ENCODE measurements at regions not wholly inside any gene's neighbourhood (a gene's known extent, or its start where the extent isn't known, plus 50 kb on each side); places are given as distances from the start of the nearest gene placed in this dataset.

GRCh38 chr12:124402248-124403066, 107.6 kb downstream of the RFLNA start:
- intact Hi-C loops (cut with micrococcal nuclease; ENCODE audit: unreplicated experiment) (no loop called here), in situ Hi-C loops (cut with MboI) (no loop called here)
- SMC1A ChIA-PET (ENCODE audit: uncharacterized antibody, unreplicated experiment), result no interaction called here
- POLR2A ChIA-PET, result no interaction called here
- CTCF ChIA-PET, result interaction anchor here (0.7 to 1.2 kb wide), 4 partner anchors 9 to 63 kb away, joined by 3 to 4 read pairs (median 3); no protein-coding TSS in a partner anchor
- no peak overlapping the region for H3K27ac ChIP-seq (ENCODE audit: control insufficient read depth, insufficient read depth)
- RAD21 ChIA-PET (ENCODE audit: unreplicated experiment), result no interaction called here
- H2AFZ ChIP-seq (ENCODE audit: control insufficient read depth, low read depth, low read length), result no peak overlapping the region
- H3K4me2 ChIP-seq (ENCODE audit: control insufficient read depth, insufficient read depth), result no peak overlapping the region
- H3K9ac ChIP-seq (ENCODE audit: control insufficient read depth, insufficient read depth, low read length), result no peak overlapping the region
- BruUV-seq (replicated peaks), result no TSS peak
- ATAC-seq, result no peak
- no peak for FAIRE-seq
- TF ChIP-seq ZNF207 (IDR thresholded peaks at IDR 0.05; ENCODE audit: borderline replicate concordance) (no peak), MXI1 (IDR thresholded peaks at IDR 0.05; ENCODE audit: low read depth, low read length) (no peak), USF2 (IDR thresholded peaks at IDR 0.05; ENCODE audit: borderline replicate concordance, low read depth, low read length) (no peak), SIN3A (IDR thresholded peaks at IDR 0.05; ENCODE audit: low read depth, low read length) (no peak), BHLHE40 (IDR thresholded peaks at IDR 0.05; ENCODE audit: borderline replicate concordance in 1 of 2, low read depth in 2 of 2, low read length in 1 of 2) (no peak), YBX1 (IDR thresholded peaks at IDR 0.05) (no peak), EP300 (IDR thresholded peaks at IDR 0.05; ENCODE audit: borderline replicate concordance in 1 of 2, control insufficient read depth in 1 of 2, low read depth in 2 of 2, low read length in 2 of 2) (no peak), NFYA (IDR thresholded peaks at IDR 0.05; ENCODE audit: borderline replicate concordance, low read depth, low read length) (no peak), BCL11A (IDR thresholded peaks at IDR 0.05; ENCODE audit: low read depth, low read length) (no peak), RELA (IDR thresholded peaks at IDR 0.05; ENCODE audit: borderline replicate concordance, partially characterized antibody) (no peak), ATF3 (IDR thresholded peaks at IDR 0.05; ENCODE audit: borderline replicate concordance, extremely low read depth, low read depth, low read length) (no peak), WRNIP1 (IDR thresholded peaks at IDR 0.05; ENCODE audit: borderline replicate concordance, low read depth, low read length) (no peak), DPF2 (IDR thresholded peaks at IDR 0.05) (no peak), PBX3 (IDR thresholded peaks at IDR 0.05; ENCODE audit: insufficient replicate concordance, low read depth, low read length) (no peak)
- no peaks in the 10 kb centered on the region for H3K4me1 ChIP-seq (ENCODE audit: control insufficient read depth, insufficient read depth, low read length)
- no peaks in the 10 kb centered on the region for H3K79me2 ChIP-seq (ENCODE audit: control insufficient read depth, insufficient read depth, low read length)
- WGBS (ENCODE audit: insufficient coverage, insufficient replicate concordance, low lambda C conversion rate, missing lambda C conversion rate), result 74% methylated on average over 21 of the region's 23 CpGs
- no peak for DNase-seq (ENCODE audit: low read depth, low spot score)
- peaks cover 7 to 41% of the 10 kb centered on the region in 2 experiments; a peak in 3 of 4 replicates for H3K36me3 ChIP-seq (ENCODE audit: control insufficient read depth in 2 of 2, insufficient read depth in 2 of 2, low read length in 1 of 2)
- H4K20me1 ChIP-seq (ENCODE audit: control insufficient read depth, insufficient read depth), result no peaks in the 10 kb centered on the region
- no peak overlapping the region for H3K4me3 ChIP-seq
- H3K27me3 ChIP-seq (replicated peaks in 1 of 2; ENCODE audit: control insufficient read depth in 2 of 2, insufficient read depth in 2 of 2, low read length in 1 of 2), result no peaks in the 10 kb centered on the region
- no peaks in the 10 kb centered on the region for H3K9me3 ChIP-seq (replicated peaks; ENCODE audit: control insufficient read depth, insufficient read depth, low read length)

Measured in GM12878 (cell line).